Islet precursor cell (in vitro differentiated cells): ENCODE measurements at regions not wholly inside any gene's neighbourhood (a gene's known extent, or its start where the extent isn't known, plus 50 kb on each side); places are given as distances from the start of the nearest gene placed in this dataset.
"Not testable (repeated sequence)": the region's sequence is repeated elsewhere in the genome, so short reads cannot be mapped to it uniquely, and the experiment has no call there.

ENCODE experiments used
- DNase-seq: peaks from one replicate; pipeline ENCODE4 v3.0.0-alpha.2; 2018

- DNase-seq: no peak
These were observed 53.0 kb downstream of the ACTBL2 start for GRCh38 chr5:57429513-57430120.

DNA sequence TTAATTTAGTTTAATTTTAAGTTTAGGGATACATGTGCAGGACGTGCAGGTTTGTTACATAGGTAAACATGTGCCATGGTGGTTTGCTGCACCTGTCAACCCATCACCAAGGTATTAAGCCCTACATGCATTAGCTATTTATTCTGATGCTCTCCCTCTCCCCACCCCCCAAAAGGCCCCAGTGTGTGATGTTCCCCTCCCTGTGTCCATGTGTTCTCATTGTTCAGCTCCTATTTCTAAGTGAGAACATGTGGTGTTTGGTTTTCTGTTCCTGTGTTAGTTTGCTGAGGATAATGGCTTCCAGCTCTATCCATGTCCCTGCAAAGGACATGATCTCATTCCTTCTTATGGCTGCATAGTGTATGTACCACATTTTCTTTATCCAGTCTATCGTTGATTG is 53.6 kb downstream of the ACTBL2 start:
- DNase-seq: not testable (repeated sequence)

GRCh38 chr5:57422993-57423392 is 59.6 kb downstream of the ACTBL2 start:
- DNase-seq: no peak

GRCh38 chr5:57422341-57422740 is 60.3 kb downstream of the ACTBL2 start:
- no peak for DNase-seq

GRCh38 chr5:57420801-57421200 is 61.8 kb downstream of the ACTBL2 start:
- no peak for DNase-seq

GRCh38 chr5:57417971-57418370 is 64.6 kb downstream of the ACTBL2 start:
- no peak for DNase-seq

GRCh38 chr5:57417320-57417719 is 65.3 kb downstream of the ACTBL2 start:
- DNase-seq: no peak

DNA sequence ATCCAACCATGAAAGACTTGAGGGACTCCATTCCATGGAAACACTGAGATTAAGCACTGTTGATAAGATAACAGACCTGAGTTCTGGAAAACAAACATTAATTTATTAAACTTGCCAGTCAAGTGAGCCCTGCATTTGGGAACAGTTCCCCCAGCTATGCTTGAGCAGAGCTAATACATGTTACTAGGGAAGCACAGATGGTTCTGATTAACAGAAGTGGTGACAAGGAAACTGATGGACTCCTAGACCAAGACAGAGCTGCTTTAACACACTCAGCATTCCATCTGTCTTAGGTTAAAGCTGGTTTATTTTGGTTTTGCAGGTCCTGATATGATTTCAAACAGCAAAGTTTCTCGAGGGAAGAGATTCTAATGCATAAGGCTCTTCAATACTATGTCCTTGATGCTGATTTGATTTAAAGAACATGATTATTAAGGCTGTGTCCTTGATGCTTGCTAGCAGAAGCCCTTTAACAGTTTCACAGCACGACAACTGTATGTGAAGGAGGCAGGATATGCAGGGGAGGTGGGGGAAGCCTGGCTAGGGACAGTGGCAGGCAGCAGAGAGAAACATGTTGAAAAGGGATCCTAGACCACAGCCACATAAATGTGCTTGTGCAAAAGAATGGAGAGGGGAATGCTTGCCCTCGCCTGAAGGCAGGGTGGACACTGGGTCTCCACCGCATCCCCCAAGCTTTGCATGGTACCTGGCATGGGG is 66.2 kb downstream of the ACTBL2 start:
- no peak for DNase-seq

DNA sequence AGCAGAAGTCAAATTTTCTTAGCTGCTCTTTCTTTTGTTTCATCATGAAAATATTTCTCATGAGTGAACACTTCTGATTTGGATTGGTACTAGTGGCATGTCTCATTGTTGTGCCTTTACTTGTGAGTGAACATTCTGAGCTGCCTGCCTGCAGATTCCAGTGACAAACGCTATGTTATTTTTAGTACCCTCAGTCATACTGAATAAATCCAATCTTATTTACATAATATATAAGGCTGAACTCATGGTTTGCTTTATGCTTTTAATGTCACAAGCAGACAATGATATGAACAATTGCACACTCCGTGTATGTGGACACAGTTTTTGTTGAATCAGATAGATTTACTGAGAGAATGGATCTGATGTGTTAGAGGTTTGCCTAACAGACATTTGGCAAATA is 67.8 kb downstream of the ACTBL2 start:
- DNase-seq: no peak

GRCh38 chr5:57414191-57414590 is 68.4 kb downstream of the ACTBL2 start:
- no peak for DNase-seq

DNA sequence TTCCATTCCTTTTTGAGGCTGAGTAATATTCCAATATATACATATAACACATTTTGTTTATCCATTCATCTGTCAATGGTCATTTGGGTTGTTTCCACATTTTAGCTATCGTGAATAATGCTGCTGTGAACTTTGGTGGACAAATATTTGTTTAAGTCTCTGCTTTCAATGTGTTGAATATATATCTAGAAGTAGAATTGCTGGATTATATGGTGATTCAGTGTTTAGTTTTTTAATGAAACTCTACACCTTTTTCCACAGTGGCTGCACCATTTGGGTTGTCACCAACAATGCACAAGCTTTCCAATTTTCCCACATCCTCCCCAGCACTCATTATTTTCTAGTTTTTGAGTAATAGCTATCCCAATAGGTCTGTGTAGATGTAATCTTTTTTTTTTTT is 69.5 kb downstream of the ACTBL2 start:
- DNase-seq: no peak

DNA sequence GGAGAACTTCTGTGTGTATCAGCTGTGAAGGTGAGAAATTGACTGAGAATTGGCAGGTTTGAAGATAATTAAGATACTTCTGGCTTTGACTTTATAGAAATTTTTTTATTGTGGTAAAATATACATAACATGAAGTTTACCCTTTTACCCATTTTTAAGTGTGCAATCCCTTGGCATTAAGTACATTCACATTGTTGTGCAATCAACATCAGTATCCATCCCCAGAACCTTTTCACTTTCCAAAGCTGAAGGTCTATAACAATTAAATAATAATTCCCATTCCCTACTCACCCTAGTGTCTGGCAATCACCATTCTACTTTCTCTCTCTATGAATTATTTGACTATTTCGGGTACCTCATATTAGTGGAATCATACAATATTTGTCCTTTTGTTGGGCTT is 69.9 kb downstream of the ACTBL2 start:
- DNase-seq: no peak

DNA sequence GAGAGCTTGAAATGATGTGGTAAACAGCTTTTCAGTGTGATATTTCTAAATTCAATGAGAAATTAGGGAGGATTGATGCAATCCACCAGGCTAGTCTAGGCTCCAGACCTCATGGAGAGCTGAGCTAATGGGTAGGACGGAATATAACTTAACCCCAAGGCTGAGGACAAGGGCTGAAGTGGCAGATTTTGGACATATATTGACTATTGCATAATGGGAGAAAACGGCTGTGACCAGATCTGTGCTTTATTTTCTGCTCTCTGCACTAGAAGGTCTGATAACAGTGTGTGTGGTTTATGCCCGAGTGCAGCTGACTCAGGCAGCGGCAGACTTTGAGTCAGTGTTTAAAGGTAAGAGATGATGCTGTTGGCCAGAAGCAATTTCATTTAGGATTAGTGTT is 70.6 kb downstream of the ACTBL2 start:
- DNase-seq: no peak

- no peak for DNase-seq
These were observed 72.0 kb downstream of the ACTBL2 start for GRCh38 chr5:57410374-57411320.

GRCh38 chr5:57408714-57409113 is 73.9 kb downstream of the ACTBL2 start:
- DNase-seq: no peak

DNA sequence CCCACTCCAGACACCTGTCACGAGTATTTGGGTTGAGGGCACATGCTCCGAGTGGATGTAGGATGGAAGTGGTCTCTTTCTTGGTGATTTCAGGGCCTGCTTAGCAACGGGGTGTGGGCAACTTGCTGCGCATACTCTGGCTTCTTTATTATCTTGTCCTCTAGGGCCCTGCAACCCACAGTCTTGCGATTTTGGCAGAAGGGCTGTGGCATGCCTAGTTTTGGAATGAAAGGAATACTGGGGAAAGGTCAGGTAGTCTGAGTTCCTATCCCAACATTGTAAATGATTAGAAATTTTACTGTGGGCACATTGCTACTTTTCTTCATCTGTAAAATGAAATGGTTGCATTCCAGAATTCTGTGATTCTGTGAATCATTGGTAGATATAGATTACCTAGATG is 74.3 kb downstream of the ACTBL2 start:
- DNase-seq: no peak

GRCh38 chr5:57407391-57407790 is 75.2 kb downstream of the ACTBL2 start:
- DNase-seq: no peak

- no peak for DNase-seq
These were observed 76.0 kb downstream of the ACTBL2 start for GRCh38 chr5:57406641-57407040.

DNA sequence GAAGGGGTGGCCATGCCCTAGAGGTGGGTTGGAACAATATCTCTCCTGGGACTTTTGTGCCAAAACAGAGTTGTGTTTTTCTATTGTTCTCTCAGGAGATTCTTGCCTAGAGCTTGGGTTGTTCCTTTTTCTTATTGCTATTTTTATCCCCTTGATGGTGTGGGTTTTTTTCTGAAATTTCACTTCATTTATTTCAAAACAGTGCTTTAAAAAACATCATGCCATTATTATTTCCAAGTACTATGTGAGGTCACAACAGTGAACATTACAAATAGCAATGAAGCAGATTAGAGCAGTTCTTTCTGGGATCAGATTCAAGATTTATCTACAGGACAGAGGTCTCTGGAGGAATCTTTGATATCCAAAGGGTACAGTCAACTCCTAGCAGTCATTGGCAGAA is 76.6 kb downstream of the ACTBL2 start:
- no peak for DNase-seq

DNA sequence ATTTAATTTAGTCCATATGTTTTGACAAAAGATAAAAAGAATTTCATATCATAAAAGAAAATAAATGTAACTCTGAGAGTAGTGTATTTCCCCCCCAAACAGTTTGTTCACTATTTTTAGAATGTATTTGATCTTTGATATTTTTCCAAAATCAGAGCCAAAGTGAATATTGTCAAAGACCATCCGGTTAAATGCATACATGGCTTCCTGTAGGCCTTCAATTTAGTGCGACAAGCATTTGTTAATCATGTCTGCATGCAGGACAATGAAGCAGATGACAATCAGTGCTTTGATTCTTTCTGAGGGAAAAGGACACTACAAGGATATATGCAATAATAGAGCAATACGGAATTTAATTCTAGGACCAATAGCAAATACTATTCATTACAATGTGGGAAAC is 79.8 kb downstream of the ACTBL2 start:
- DNase-seq: no peak

- no peak for DNase-seq
These were observed 80.3 kb downstream of the ACTBL2 start for GRCh38 chr5:57402348-57402747.

- no peak for DNase-seq
These were observed 84.1 kb downstream of the ACTBL2 start for GRCh38 chr5:57398413-57399093.

DNA sequence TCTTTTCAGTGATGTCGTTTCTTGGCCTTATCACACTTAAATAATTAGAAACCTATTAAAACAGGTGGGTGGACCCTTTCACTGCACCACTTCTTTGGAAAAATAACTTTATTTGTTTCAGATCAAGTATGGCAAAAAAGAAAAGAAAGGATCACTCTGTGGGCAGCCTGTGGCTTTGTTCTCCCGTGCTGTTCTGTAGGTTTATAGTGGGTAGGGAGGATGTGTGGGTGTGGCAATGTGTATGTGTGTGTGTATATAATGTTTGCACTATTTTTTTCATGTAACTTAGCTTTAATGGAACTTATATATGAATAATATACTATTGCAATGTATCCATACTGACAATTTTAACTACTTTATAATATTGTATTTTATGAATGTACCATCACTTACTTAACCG is 85.9 kb downstream of the ACTBL2 start:
- no peak for DNase-seq
